H1 (cell line): ENCODE measurements at regions not wholly inside any gene's neighbourhood (a gene's known extent, or its start where the extent isn't known, plus 50 kb on each side); places are given as distances from the start of the nearest gene placed in this dataset.

Experiments
- ATF3 ChIP-seq: IDR thresholded peaks from 2 replicates; pipeline ENCODE4 v1.6.1; 2011; ENCODE audit warnings: low read depth, mild to moderate bottlenecking, low read length; ENCODE audit not compliant: insufficient read depth
- CHD1 ChIP-seq: IDR thresholded peaks from 2 replicates; pipeline ENCODE4 v1.6.1; 2012; ENCODE audit warnings: low read depth, low read length, improper control_type of control experiment
- EZH2 ChIP-seq: fragments of 200-600 bp; sonication (generic); IDR thresholded peaks from 2 replicates; pipeline ENCODE4 v1.7.1; 2012; ENCODE audit warnings: low read depth, mild to moderate bottlenecking, moderate library complexity, low read length, inconsistent platforms; ENCODE audit not compliant: severe bottlenecking
- GABPA ChIP-seq: IDR thresholded peaks from 2 replicates; pipeline ENCODE4 v1.6.1; 2011; ENCODE audit warnings: mild to moderate bottlenecking, low read length, moderate library complexity, borderline replicate concordance; ENCODE audit not compliant: insufficient read depth
- MAFK ChIP-seq: IDR thresholded peaks from 2 replicates; pipeline ENCODE4 v1.6.1; 2012; ENCODE audit warnings: low read depth, mild to moderate bottlenecking, improper control_type of control experiment, low read length
- NRF1 ChIP-seq: IDR thresholded peaks from 2 replicates; pipeline ENCODE4 v1.6.1; 2011; ENCODE audit warnings: mild to moderate bottlenecking, low read depth, low read length, improper control_type of control experiment
- PHF8 ChIP-seq: fragments of 200-600 bp; sonication (generic); conservative IDR thresholded peaks from 2 replicates; pipeline ENCODE4 v1.7.1; 2012; ENCODE audit warnings: low read depth, mild to moderate bottlenecking, inconsistent platforms, low read length, moderate library complexity
- RAD21 ChIP-seq, 2 experiments: IDR thresholded peaks in 1 of 2; conservative IDR thresholded peaks in 1 of 2; 2 replicates each; pipeline ENCODE4 v1.6.1; 2011; ENCODE audit warnings: low read depth in 2 of 2, low read length in 2 of 2, improper control_type of control experiment in 1 of 2, inconsistent platforms in 1 of 2, mild to moderate bottlenecking in 1 of 2, moderate library complexity in 1 of 2
- TEAD4 ChIP-seq: IDR thresholded peaks from 2 replicates; pipeline ENCODE4 v1.6.1; 2012; ENCODE audit warnings: low read depth, low read length, inconsistent platforms, mixed read lengths
- ZNF274 ChIP-seq: IDR thresholded peaks from 2 replicates; pipeline ENCODE4 v1.7.0; 2012; ENCODE audit warnings: low read length, borderline replicate concordance; ENCODE audit errors: extremely low read depth
- TF ChIP-seq, protein P1 (sequence below), 3 experiments: IDR thresholded peaks; 1 replicate in 2 of 3; 2 replicates in 1 of 3; pipeline versions ENCODE4 v1.5.1 to v1.6.1; 2011; ENCODE audit warnings: low read length in 3 of 3, mild to moderate bottlenecking in 3 of 3, inconsistent platforms in 2 of 3, low read depth in 1 of 3, moderate library complexity in 1 of 3; ENCODE audit not compliant: insufficient read depth in 1 of 3; ENCODE audit errors: control extremely low read depth in 1 of 3

- TF ChIP-seq NRF1 = no peak
- no peak for TF ChIP-seq TEAD4
- no peak for TF ChIP-seq CHD1
- TF ChIP-seq GABPA = no peak
- TF ChIP-seq RAD21 (IDR thresholded peaks at IDR 0.05 in 1 of 2, conservative IDR thresholded peaks at IDR 0.05 in 1 of 2; ENCODE audit: low read depth in 2 of 2, low read length in 2 of 2) = no peak
- no peak for TF ChIP-seq MAFK
- TF ChIP-seq, protein P1, sequence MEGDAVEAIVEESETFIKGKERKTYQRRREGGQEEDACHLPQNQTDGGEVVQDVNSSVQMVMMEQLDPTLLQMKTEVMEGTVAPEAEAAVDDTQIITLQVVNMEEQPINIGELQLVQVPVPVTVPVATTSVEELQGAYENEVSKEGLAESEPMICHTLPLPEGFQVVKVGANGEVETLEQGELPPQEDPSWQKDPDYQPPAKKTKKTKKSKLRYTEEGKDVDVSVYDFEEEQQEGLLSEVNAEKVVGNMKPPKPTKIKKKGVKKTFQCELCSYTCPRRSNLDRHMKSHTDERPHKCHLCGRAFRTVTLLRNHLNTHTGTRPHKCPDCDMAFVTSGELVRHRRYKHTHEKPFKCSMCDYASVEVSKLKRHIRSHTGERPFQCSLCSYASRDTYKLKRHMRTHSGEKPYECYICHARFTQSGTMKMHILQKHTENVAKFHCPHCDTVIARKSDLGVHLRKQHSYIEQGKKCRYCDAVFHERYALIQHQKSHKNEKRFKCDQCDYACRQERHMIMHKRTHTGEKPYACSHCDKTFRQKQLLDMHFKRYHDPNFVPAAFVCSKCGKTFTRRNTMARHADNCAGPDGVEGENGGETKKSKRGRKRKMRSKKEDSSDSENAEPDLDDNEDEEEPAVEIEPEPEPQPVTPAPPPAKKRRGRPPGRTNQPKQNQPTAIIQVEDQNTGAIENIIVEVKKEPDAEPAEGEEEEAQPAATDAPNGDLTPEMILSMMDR (IDR thresholded peaks at IDR 0.05; ENCODE audit: control extremely low read depth in 1 of 3, insufficient read depth in 1 of 3, low read depth in 1 of 3, low read length in 3 of 3) = no peak
- TF ChIP-seq PHF8 = no peak
- no peak for TF ChIP-seq ZNF274
- TF ChIP-seq ATF3 = no peak
- TF ChIP-seq EZH2 = no peak
Observed at GRCh38 chr2:180672377-180672776, 308.0 kb upstream of the UBE2E3 start.
